ENCODE measurements at regions not wholly inside any gene's neighbourhood (a gene's known extent, or its start where the extent isn't known, plus 50 kb on each side); places are given as distances from the start of the nearest gene placed in this dataset.
"Not testable (repeated sequence)": the region's sequence is repeated elsewhere in the genome, so short reads cannot be mapped to it uniquely, and the experiment has no call there.

- TF ChIP-seq, protein P1, sequence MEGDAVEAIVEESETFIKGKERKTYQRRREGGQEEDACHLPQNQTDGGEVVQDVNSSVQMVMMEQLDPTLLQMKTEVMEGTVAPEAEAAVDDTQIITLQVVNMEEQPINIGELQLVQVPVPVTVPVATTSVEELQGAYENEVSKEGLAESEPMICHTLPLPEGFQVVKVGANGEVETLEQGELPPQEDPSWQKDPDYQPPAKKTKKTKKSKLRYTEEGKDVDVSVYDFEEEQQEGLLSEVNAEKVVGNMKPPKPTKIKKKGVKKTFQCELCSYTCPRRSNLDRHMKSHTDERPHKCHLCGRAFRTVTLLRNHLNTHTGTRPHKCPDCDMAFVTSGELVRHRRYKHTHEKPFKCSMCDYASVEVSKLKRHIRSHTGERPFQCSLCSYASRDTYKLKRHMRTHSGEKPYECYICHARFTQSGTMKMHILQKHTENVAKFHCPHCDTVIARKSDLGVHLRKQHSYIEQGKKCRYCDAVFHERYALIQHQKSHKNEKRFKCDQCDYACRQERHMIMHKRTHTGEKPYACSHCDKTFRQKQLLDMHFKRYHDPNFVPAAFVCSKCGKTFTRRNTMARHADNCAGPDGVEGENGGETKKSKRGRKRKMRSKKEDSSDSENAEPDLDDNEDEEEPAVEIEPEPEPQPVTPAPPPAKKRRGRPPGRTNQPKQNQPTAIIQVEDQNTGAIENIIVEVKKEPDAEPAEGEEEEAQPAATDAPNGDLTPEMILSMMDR (IDR thresholded peaks at IDR 0.05), result not testable (repeated sequence)
- TF ChIP-seq POLR2A (IDR thresholded peaks at IDR 0.05), result not testable (repeated sequence)
Observed at GRCh38 chr22:22735276-22735675, 90.9 kb downstream of the GGTLC2 start.
